Adrenal gland (tissue), 5 donors: ENCODE measurements at regions not wholly inside any gene's neighbourhood (a gene's known extent, or its start where the extent isn't known, plus 50 kb on each side); places are given as distances from the start of the nearest gene placed in this dataset.

Experiments
- POLR2A ChIP-seq, 2 donors: fragments of 450-650 bp; IDR thresholded peaks; one replicate each; pipeline ENCODE4 v1.6.1; 2017; ENCODE audit warnings: antibody characterized with exemption in 2 of 2, mild to moderate bottlenecking in 2 of 2, moderate library complexity in 1 of 2
- TF ChIP-seq, protein P1 (sequence below), 6 experiments: fragments of 450-650 bp in 4 of 6; fragments of 200-600 bp in 2 of 6; sonication (generic) in 1 of 6; IDR thresholded peaks; 1 replicate in 5 of 6; 2 replicates in 1 of 6; pipeline versions ENCODE4 v1.5.1 to v1.8.0; 2016 to 2021; ENCODE audit warnings: antibody characterized with exemption in 6 of 6, mild to moderate bottlenecking in 2 of 6, moderate library complexity in 1 of 6
- donor health status: DM: no; HTN: no; CAD: no.

DNA sequence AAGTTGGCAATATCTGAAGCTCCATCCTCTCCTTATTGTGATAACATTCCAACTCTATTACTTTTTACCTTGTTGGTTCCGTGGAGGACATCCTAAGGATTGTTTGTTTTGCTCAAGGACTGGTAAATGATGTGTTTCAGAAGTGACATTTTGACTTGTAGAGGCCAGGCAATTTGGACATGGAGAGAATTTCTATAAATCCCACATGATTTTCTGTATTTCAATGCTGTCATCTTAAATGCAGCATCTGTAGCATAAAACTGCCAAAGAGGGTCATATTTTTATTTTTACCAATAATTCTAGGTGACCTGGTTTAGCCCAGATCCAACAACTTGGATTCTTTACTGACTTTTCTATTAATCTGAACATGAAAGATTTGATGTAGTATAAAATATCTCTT, 328.4 kb downstream of the BMP4 start:
- TF ChIP-seq, protein P1, sequence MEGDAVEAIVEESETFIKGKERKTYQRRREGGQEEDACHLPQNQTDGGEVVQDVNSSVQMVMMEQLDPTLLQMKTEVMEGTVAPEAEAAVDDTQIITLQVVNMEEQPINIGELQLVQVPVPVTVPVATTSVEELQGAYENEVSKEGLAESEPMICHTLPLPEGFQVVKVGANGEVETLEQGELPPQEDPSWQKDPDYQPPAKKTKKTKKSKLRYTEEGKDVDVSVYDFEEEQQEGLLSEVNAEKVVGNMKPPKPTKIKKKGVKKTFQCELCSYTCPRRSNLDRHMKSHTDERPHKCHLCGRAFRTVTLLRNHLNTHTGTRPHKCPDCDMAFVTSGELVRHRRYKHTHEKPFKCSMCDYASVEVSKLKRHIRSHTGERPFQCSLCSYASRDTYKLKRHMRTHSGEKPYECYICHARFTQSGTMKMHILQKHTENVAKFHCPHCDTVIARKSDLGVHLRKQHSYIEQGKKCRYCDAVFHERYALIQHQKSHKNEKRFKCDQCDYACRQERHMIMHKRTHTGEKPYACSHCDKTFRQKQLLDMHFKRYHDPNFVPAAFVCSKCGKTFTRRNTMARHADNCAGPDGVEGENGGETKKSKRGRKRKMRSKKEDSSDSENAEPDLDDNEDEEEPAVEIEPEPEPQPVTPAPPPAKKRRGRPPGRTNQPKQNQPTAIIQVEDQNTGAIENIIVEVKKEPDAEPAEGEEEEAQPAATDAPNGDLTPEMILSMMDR (IDR thresholded peaks at IDR 0.05) = no peak
- no peak for TF ChIP-seq POLR2A (IDR thresholded peaks at IDR 0.05)
